ENCODE measurements at regions not wholly inside any gene's neighbourhood (a gene's known extent, or its start where the extent isn't known, plus 50 kb on each side); places are given as distances from the start of the nearest gene placed in this dataset.

DNA sequence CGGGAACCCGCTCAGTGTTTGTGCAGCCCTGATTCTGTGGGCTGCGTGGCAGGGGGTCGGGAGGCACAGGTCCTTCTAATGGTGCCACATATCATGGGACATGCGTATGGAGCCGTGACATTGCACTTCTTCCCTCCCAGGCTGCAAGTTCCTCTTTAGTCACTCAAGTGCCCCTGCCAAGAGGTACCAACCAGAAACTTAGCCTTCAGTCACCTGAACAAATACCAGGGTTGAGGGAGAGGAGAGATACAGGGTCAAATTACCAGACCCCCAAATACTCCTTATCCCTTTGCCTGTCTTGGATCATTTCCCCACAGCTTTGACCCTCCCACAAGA is 209.1 kb downstream of the BUD13 start:
- TF ChIP-seq, protein P1, sequence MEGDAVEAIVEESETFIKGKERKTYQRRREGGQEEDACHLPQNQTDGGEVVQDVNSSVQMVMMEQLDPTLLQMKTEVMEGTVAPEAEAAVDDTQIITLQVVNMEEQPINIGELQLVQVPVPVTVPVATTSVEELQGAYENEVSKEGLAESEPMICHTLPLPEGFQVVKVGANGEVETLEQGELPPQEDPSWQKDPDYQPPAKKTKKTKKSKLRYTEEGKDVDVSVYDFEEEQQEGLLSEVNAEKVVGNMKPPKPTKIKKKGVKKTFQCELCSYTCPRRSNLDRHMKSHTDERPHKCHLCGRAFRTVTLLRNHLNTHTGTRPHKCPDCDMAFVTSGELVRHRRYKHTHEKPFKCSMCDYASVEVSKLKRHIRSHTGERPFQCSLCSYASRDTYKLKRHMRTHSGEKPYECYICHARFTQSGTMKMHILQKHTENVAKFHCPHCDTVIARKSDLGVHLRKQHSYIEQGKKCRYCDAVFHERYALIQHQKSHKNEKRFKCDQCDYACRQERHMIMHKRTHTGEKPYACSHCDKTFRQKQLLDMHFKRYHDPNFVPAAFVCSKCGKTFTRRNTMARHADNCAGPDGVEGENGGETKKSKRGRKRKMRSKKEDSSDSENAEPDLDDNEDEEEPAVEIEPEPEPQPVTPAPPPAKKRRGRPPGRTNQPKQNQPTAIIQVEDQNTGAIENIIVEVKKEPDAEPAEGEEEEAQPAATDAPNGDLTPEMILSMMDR (conservative IDR thresholded peaks at IDR 0.05; ENCODE audit: low read depth in 2 of 2), result no peak
- TF ChIP-seq, protein P2, sequence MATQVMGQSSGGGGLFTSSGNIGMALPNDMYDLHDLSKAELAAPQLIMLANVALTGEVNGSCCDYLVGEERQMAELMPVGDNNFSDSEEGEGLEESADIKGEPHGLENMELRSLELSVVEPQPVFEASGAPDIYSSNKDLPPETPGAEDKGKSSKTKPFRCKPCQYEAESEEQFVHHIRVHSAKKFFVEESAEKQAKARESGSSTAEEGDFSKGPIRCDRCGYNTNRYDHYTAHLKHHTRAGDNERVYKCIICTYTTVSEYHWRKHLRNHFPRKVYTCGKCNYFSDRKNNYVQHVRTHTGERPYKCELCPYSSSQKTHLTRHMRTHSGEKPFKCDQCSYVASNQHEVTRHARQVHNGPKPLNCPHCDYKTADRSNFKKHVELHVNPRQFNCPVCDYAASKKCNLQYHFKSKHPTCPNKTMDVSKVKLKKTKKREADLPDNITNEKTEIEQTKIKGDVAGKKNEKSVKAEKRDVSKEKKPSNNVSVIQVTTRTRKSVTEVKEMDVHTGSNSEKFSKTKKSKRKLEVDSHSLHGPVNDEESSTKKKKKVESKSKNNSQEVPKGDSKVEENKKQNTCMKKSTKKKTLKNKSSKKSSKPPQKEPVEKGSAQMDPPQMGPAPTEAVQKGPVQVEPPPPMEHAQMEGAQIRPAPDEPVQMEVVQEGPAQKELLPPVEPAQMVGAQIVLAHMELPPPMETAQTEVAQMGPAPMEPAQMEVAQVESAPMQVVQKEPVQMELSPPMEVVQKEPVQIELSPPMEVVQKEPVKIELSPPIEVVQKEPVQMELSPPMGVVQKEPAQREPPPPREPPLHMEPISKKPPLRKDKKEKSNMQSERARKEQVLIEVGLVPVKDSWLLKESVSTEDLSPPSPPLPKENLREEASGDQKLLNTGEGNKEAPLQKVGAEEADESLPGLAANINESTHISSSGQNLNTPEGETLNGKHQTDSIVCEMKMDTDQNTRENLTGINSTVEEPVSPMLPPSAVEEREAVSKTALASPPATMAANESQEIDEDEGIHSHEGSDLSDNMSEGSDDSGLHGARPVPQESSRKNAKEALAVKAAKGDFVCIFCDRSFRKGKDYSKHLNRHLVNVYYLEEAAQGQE (IDR thresholded peaks at IDR 0.05; ENCODE audit: unreplicated experiment), result no peak
- no peak for TF ChIP-seq ZNF331 (CRISPR knock-in tag; IDR thresholded peaks at IDR 0.05; ENCODE audit: low read depth)
